Cardiac muscle cell (in vitro differentiated cells and primary cell): ENCODE measurements at regions not wholly inside any gene's neighbourhood (a gene's known extent, or its start where the extent isn't known, plus 50 kb on each side); places are given as distances from the start of the nearest gene placed in this dataset.

Experiments
- DNase-seq, 2 donors: peaks; one replicate each; pipeline versions ENCODE4 v3.0.0 to v3.0.0-alpha.2; 2010 to 2017; ENCODE audit warnings: low read depth in 1 of 2, low spot score in 1 of 2
- H3K27ac ChIP-seq: fragments of 200-600 bp; sonication (generic); 2 replicates; pipeline ENCODE4 v1.5.1; 2016
- H3K27me3 ChIP-seq: fragments of 200-600 bp; sonication (generic); 2 replicates; pipeline ENCODE4 v1.6.0; 2016; ENCODE audit warnings: control low read depth
- H3K36me3 ChIP-seq: fragments of 200-600 bp; sonication (generic); 2 replicates; pipeline ENCODE4 v1.5.1; 2016; ENCODE audit warnings: control low read depth
- H3K4me1 ChIP-seq: fragments of 200-600 bp; sonication (generic); 2 replicates; pipeline ENCODE4 v1.8.1; 2017; ENCODE audit warnings: low read depth, mild to moderate bottlenecking, mixed run types
- H3K4me3 ChIP-seq: fragments of 200-600 bp; sonication (generic); 2 replicates; pipeline ENCODE4 v1.5.1; 2016; ENCODE audit warnings: mild to moderate bottlenecking
- H3K9me3 ChIP-seq: fragments of 200-600 bp; sonication (generic); 2 replicates; pipeline ENCODE4 v1.5.1; 2017; ENCODE audit warnings: low read depth, mild to moderate bottlenecking, control low read depth
- CTCF ChIP-seq: IDR thresholded peaks from 2 replicates; pipeline ENCODE4 v1.5.1; 2012; ENCODE audit warnings: low read depth, mild to moderate bottlenecking, low read length

- Histone ChIP-seq H3K9me3 (no peaks in the 10 kb centered on the region), H3K27me3 (peaks cover 9% of the 10 kb centered on the region), H3K27ac (no peak overlapping the region), H3K4me1 (no peaks in the 10 kb centered on the region), H3K4me3 (no peak overlapping the region), H3K36me3 (no peaks in the 10 kb centered on the region)
- no peak for DNase-seq
- TF ChIP-seq CTCF = no peak
Measured at GRCh38 chr15:81056304-81056703, 55.6 kb downstream of the TLNRD1 start.

GRCh38 chr15:81060470-81060869 is 59.7 kb downstream of the TLNRD1 start:
- Histone ChIP-seq H3K4me3 (no peak overlapping the region), H3K27ac (no peak overlapping the region), H3K9me3 (no peaks in the 10 kb centered on the region), H3K4me1 (no peaks in the 10 kb centered on the region), H3K27me3 (peaks cover 9% of the 10 kb centered on the region), H3K36me3 (no peaks in the 10 kb centered on the region)
- no peak for DNase-seq
- no peak for TF ChIP-seq CTCF

- H3K9me3 ChIP-seq = no peaks in the 10 kb centered on the region
- H3K36me3 ChIP-seq = no peaks in the 10 kb centered on the region
- H3K27ac ChIP-seq = no peak overlapping the region
- H3K4me1 ChIP-seq = no peaks in the 10 kb centered on the region
- no peak for DNase-seq
- TF ChIP-seq CTCF = no peak
- peaks cover 8% of the 10 kb centered on the region for H3K27me3 ChIP-seq
- no peak overlapping the region for H3K4me3 ChIP-seq
Measured at GRCh38 chr15:81060907-81061306, 60.2 kb downstream of the TLNRD1 start.

GRCh38 chr15:81061490-81062253 is 60.9 kb downstream of the TLNRD1 start:
- H3K27me3 ChIP-seq = peaks cover 4% of the 10 kb centered on the region
- DNase-seq = no peak
- no peak overlapping the region for H3K4me3 ChIP-seq
- no peak overlapping the region for H3K27ac ChIP-seq
- H3K4me1 ChIP-seq = no peaks in the 10 kb centered on the region
- H3K36me3 ChIP-seq = no peaks in the 10 kb centered on the region
- H3K9me3 ChIP-seq = no peaks in the 10 kb centered on the region
- TF ChIP-seq CTCF = no peak

GRCh38 chr15:81062937-81063336 is 62.2 kb downstream of the TLNRD1 start:
- no peaks in the 10 kb centered on the region for H3K4me1 ChIP-seq
- H3K9me3 ChIP-seq = no peaks in the 10 kb centered on the region
- no peak overlapping the region for H3K27ac ChIP-seq
- H3K36me3 ChIP-seq = no peaks in the 10 kb centered on the region
- no peak overlapping the region for H3K4me3 ChIP-seq
- no peak for DNase-seq
- H3K27me3 ChIP-seq = peaks cover 4% of the 10 kb centered on the region
- no peak for TF ChIP-seq CTCF
